WTC11 (cell line): ENCODE measurements at regions not wholly inside any gene's neighbourhood (a gene's known extent, or its start where the extent isn't known, plus 50 kb on each side); places are given as distances from the start of the nearest gene placed in this dataset.

Source experiments
- ATAC-seq: fragments of 200-7000 bp; cut with Tn5 transposase; 2 replicates; pipeline ENCODE4 v1.10.0; 2021; ENCODE audit warnings: mild to moderate bottlenecking, moderate library complexity
- CTCF ChIA-PET: fragments of 300-600 bp; sonication (Branson Sonifier 250); formaldehyde crosslinking; loops from one replicate; lab custom pipeline; 2021; ENCODE audit warnings: antibody characterized with exemption; lab: Charles Lee
- POLR2A ChIA-PET: fragments of 350-600 bp; sonication (Branson Sonifier 250); formaldehyde crosslinking; loops from one replicate; lab custom pipeline; 2021; ENCODE audit warnings: antibody characterized with exemption; lab: Charles Lee
- DNase-seq: peaks from one replicate; pipeline ENCODE4 v3.0.0; 2021; ENCODE audit warnings: low spot score
- H3K27ac Mint-ChIP-seq: 2 replicates; pipeline ENCODE4 v1.8.0; 2021; ENCODE audit warnings: mixed read lengths
- H3K27me3 Mint-ChIP-seq: 2 replicates; pipeline ENCODE4 v1.8.0; 2021; ENCODE audit warnings: low read depth, mild to moderate bottlenecking, moderate library complexity, mixed read lengths
- H3K36me3 Mint-ChIP-seq: 2 replicates; pipeline ENCODE4 v1.8.0; 2021; ENCODE audit warnings: mixed read lengths
- H3K4me1 Mint-ChIP-seq: 2 replicates; pipeline ENCODE4 v1.8.0; 2022; ENCODE audit warnings: mixed read lengths
- H3K4me3 Mint-ChIP-seq: 2 replicates; pipeline ENCODE4 v1.8.0; 2021; ENCODE audit warnings: mild to moderate bottlenecking, moderate library complexity, mixed read lengths
- H3K9me3 Mint-ChIP-seq: 2 replicates; pipeline ENCODE4 v1.8.0; 2021; ENCODE audit warnings: mixed read lengths
- CREM ChIP-seq: sonication (generic); formaldehyde crosslinking; IDR thresholded peaks from 2 replicates; pipeline ENCODE4 v1.8.1; 2022; ENCODE audit warnings: mild to moderate bottlenecking, missing genetic modification reagents, moderate library complexity
- EMX1 ChIP-seq: fragments of 250-450 bp; sonication (Bioruptor Pico); IDR thresholded peaks from 2 replicates; pipeline ENCODE4 v1.8.0; 2021; ENCODE audit warnings: mild to moderate bottlenecking
- FOXP1 ChIP-seq: sonication (generic); formaldehyde crosslinking; IDR thresholded peaks from 2 replicates; pipeline ENCODE4 v1.8.0; 2022; ENCODE audit warnings: missing genetic modification reagents, mild to moderate bottlenecking, moderate library complexity, borderline replicate concordance
- JUN ChIP-seq: sonication (generic); formaldehyde crosslinking; IDR thresholded peaks from 2 replicates; pipeline ENCODE4 v1.8.0; 2023; ENCODE audit warnings: mild to moderate bottlenecking, missing genetic modification reagents
- MAX ChIP-seq: sonication (generic); formaldehyde crosslinking; IDR thresholded peaks from 2 replicates; pipeline ENCODE4 v1.8.0; 2022; ENCODE audit warnings: mild to moderate bottlenecking, missing genetic modification reagents
- NFATC4 ChIP-seq: fragments of 250-450 bp; sonication (Bioruptor Pico); IDR thresholded peaks from 2 replicates; pipeline ENCODE4 v1.9.0; 2021; ENCODE audit warnings: mild to moderate bottlenecking
- NR1H2 ChIP-seq: sonication (generic); formaldehyde crosslinking; IDR thresholded peaks from 2 replicates; pipeline ENCODE4 v1.9.0; 2021; ENCODE audit warnings: mild to moderate bottlenecking, moderate library complexity, missing genetic modification reagents
- NR3C1 ChIP-seq: sonication (generic); formaldehyde crosslinking; conservative IDR thresholded peaks from 2 replicates; pipeline ENCODE4 v1.8.1; 2023; ENCODE audit warnings: low read depth, mild to moderate bottlenecking, missing genetic modification reagents
- RELA ChIP-seq: sonication (generic); formaldehyde crosslinking; IDR thresholded peaks from 2 replicates; pipeline ENCODE4 v1.8.1; 2022; ENCODE audit warnings: missing genetic modification reagents, mild to moderate bottlenecking, borderline replicate concordance
- ZNF317 ChIP-seq: sonication (generic); formaldehyde crosslinking; IDR thresholded peaks from 2 replicates; pipeline ENCODE4 v1.8.1; 2023; ENCODE audit warnings: low read depth, mild to moderate bottlenecking, moderate library complexity, missing genetic modification reagents, borderline replicate concordance
- ZSCAN18 ChIP-seq: fragments of 250-450 bp; sonication (Bioruptor Pico); IDR thresholded peaks from 2 replicates; pipeline ENCODE4 v2.1.2; 2022; ENCODE audit warnings: mild to moderate bottlenecking, moderate library complexity
- TF ChIP-seq, protein P1 (sequence below): sonication (generic); formaldehyde crosslinking; IDR thresholded peaks from 2 replicates; pipeline ENCODE4 v1.8.1; 2023; ENCODE audit warnings: mild to moderate bottlenecking, missing genetic modification reagents
- TF ChIP-seq, protein P2 (sequence below): sonication (generic); formaldehyde crosslinking; IDR thresholded peaks from 2 replicates; pipeline ENCODE4 v1.8.1; 2022; ENCODE audit warnings: mild to moderate bottlenecking, moderate library complexity, missing genetic modification reagents
- TF ChIP-seq, protein P3 (sequence below): sonication (generic); formaldehyde crosslinking; IDR thresholded peaks from 2 replicates; pipeline ENCODE4 v1.8.1; 2022; ENCODE audit warnings: low read depth, mild to moderate bottlenecking, moderate library complexity, missing genetic modification reagents, borderline replicate concordance
- TF ChIP-seq, protein P4 (sequence below): sonication (generic); formaldehyde crosslinking; IDR thresholded peaks from 2 replicates; pipeline ENCODE4 v1.8.1; 2022; ENCODE audit warnings: mild to moderate bottlenecking, missing genetic modification reagents, moderate library complexity, borderline replicate concordance
- TF ChIP-seq, protein P5 (sequence below): fragments of 250-450 bp; sonication (Bioruptor Pico); IDR thresholded peaks from 2 replicates; pipeline ENCODE4 v1.9.0; 2021; ENCODE audit warnings: mild to moderate bottlenecking, borderline replicate concordance
- TF ChIP-seq, protein P6 (sequence below): fragments of 200-600 bp; IDR thresholded peaks from 2 replicates; pipeline ENCODE4 v1.8.0; 2022; ENCODE audit warnings: antibody characterized with exemption

DNA sequence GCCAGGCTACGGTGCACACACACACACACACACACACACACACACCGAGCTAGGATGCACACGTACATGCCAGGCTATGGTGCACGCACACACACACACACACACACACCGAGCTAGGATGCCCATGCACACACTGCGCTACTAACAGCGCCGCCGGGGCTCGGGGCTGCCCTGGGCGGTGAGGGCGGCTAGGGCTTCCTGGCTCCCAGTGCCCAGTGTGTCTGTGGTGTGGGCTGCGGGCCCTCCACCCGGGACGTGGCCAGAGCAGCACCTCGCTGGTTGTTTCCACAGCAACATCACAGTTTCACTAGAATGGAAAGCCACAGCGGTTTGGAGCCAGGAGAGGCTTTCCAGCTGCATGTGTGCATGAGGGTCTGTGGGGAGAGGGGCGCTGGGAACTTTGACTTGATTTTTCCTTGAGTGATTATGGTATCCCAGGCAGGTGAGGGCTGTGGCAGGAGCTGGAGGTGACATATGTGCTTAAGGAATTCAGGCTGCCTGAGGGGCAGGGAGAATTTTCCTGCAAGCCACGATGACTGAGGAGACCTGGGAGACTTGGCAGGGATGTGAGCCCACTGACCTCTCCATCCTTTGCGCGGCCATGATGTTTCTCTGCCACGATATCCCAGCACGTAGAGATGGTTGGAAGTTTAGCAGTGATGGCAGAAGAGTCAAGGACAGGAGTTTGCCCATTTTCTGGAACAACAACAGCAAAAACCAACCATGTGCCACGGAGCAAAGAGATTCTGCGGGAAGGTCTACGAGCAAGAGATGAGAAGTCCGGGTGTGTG, 195.9 kb downstream of the SNX19 start:
- H3K27ac Mint-ChIP-seq: 0 out of 2 replicates have a peak overlapping the region, but pooled peaks have one; percentile 48
- peaks cover 5% of the 10 kb centered on the region for H3K4me1 Mint-ChIP-seq
- no peaks in the 10 kb centered on the region; the same call in 1 of the 2 replicates for H3K27me3 Mint-ChIP-seq
- POLR2A ChIA-PET: no interaction called here
- TF ChIP-seq, protein P1, sequence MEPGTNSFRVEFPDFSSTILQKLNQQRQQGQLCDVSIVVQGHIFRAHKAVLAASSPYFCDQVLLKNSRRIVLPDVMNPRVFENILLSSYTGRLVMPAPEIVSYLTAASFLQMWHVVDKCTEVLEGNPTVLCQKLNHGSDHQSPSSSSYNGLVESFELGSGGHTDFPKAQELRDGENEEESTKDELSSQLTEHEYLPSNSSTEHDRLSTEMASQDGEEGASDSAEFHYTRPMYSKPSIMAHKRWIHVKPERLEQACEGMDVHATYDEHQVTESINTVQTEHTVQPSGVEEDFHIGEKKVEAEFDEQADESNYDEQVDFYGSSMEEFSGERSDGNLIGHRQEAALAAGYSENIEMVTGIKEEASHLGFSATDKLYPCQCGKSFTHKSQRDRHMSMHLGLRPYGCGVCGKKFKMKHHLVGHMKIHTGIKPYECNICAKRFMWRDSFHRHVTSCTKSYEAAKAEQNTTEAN (CRISPR knock-in tag): 0 out of 2 replicates have a peak, but pooled peaks have one; percentile 26
- TF ChIP-seq FOXP1: no peak
- TF ChIP-seq, all 79 proteins: peak for 1
- H3K9me3 Mint-ChIP-seq: no peaks in the 10 kb centered on the region
- no peak overlapping the region for H3K4me3 Mint-ChIP-seq
- no peak for DNase-seq
- CTCF ChIA-PET: interaction anchor here (0.6 kb wide), 1 partner anchor 287 kb away, joined by 4 read pairs; no protein-coding TSS in a partner anchor
- no peak for ATAC-seq
- no peaks in the 10 kb centered on the region for H3K36me3 Mint-ChIP-seq

DNA sequence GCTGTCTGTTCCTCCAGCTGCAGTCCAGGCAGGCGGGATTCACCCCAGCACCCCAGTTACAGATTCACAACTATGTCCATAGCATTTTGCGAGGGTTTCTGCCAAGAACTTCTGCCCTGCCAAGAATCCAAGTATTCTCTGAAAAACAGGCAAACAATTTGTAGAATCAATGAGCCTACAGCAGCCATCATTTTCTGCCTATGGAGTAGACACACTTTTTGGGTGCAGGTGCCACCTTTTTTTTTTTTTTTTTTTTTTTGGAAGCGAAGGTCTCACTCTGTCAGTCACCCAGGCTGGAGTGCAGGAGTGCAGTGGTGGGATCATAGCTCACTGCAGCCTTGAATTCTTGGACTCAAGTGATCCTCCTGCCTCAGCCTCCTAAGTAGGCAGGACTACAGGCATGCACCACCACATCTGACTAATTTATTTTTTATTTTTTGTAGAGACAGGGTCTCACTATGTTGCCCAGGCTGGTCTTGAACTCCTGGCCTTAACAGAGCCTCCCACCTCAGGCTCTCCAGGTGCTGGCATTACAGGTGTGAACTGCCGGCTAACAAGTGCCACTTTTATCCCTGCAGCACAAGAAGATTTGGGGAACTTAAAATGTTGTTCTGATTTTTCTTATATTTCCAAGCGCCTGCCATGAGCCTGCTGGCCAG, 195.1 kb downstream of the SNX19 start:
- H3K36me3 Mint-ChIP-seq: no peaks in the 10 kb centered on the region
- H3K9me3 Mint-ChIP-seq: no peaks in the 10 kb centered on the region
- DNase-seq: no peak
- no peak for ATAC-seq
- no peak overlapping the region for H3K27ac Mint-ChIP-seq
- peaks cover 8% of the 10 kb centered on the region for H3K4me1 Mint-ChIP-seq
- H3K4me3 Mint-ChIP-seq: no peak overlapping the region
- H3K27me3 Mint-ChIP-seq: no peaks in the 10 kb centered on the region; the same call in 1 of the 2 replicates
- CTCF ChIA-PET: interaction anchor here (0.6 kb wide), 1 partner anchor 287 kb away, joined by 4 read pairs; no protein-coding TSS in a partner anchor
- POLR2A ChIA-PET: no interaction called here
- TF ChIP-seq, protein P2, sequence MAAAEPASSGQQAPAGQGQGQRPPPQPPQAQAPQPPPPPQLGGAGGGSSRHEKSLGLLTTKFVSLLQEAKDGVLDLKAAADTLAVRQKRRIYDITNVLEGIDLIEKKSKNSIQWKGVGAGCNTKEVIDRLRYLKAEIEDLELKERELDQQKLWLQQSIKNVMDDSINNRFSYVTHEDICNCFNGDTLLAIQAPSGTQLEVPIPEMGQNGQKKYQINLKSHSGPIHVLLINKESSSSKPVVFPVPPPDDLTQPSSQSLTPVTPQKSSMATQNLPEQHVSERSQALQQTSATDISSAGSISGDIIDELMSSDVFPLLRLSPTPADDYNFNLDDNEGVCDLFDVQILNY: no peak
- TF ChIP-seq, protein P3, sequence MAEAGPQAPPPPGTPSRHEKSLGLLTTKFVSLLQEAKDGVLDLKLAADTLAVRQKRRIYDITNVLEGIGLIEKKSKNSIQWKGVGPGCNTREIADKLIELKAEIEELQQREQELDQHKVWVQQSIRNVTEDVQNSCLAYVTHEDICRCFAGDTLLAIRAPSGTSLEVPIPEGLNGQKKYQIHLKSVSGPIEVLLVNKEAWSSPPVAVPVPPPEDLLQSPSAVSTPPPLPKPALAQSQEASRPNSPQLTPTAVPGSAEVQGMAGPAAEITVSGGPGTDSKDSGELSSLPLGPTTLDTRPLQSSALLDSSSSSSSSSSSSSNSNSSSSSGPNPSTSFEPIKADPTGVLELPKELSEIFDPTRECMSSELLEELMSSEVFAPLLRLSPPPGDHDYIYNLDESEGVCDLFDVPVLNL: no peak
- TF ChIP-seq ZSCAN18 (CRISPR knock-in tag): no peak
- no peak for TF ChIP-seq MAX (CRISPR knock-in tag)
- no peak for TF ChIP-seq NR1H2 (CRISPR knock-in tag)
- TF ChIP-seq, protein P4, sequence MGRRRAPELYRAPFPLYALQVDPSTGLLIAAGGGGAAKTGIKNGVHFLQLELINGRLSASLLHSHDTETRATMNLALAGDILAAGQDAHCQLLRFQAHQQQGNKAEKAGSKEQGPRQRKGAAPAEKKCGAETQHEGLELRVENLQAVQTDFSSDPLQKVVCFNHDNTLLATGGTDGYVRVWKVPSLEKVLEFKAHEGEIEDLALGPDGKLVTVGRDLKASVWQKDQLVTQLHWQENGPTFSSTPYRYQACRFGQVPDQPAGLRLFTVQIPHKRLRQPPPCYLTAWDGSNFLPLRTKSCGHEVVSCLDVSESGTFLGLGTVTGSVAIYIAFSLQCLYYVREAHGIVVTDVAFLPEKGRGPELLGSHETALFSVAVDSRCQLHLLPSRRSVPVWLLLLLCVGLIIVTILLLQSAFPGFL (CRISPR knock-in tag): no peak
- TF ChIP-seq NFATC4: no peak
- TF ChIP-seq, protein P5, sequence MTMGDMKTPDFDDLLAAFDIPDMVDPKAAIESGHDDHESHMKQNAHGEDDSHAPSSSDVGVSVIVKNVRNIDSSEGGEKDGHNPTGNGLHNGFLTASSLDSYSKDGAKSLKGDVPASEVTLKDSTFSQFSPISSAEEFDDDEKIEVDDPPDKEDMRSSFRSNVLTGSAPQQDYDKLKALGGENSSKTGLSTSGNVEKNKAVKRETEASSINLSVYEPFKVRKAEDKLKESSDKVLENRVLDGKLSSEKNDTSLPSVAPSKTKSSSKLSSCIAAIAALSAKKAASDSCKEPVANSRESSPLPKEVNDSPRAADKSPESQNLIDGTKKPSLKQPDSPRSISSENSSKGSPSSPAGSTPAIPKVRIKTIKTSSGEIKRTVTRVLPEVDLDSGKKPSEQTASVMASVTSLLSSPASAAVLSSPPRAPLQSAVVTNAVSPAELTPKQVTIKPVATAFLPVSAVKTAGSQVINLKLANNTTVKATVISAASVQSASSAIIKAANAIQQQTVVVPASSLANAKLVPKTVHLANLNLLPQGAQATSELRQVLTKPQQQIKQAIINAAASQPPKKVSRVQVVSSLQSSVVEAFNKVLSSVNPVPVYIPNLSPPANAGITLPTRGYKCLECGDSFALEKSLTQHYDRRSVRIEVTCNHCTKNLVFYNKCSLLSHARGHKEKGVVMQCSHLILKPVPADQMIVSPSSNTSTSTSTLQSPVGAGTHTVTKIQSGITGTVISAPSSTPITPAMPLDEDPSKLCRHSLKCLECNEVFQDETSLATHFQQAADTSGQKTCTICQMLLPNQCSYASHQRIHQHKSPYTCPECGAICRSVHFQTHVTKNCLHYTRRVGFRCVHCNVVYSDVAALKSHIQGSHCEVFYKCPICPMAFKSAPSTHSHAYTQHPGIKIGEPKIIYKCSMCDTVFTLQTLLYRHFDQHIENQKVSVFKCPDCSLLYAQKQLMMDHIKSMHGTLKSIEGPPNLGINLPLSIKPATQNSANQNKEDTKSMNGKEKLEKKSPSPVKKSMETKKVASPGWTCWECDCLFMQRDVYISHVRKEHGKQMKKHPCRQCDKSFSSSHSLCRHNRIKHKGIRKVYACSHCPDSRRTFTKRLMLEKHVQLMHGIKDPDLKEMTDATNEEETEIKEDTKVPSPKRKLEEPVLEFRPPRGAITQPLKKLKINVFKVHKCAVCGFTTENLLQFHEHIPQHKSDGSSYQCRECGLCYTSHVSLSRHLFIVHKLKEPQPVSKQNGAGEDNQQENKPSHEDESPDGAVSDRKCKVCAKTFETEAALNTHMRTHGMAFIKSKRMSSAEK: no peak
- no peak for TF ChIP-seq RELA (CRISPR knock-in tag)
- no peak for TF ChIP-seq CREM (CRISPR knock-in tag)
- TF ChIP-seq, protein P6, sequence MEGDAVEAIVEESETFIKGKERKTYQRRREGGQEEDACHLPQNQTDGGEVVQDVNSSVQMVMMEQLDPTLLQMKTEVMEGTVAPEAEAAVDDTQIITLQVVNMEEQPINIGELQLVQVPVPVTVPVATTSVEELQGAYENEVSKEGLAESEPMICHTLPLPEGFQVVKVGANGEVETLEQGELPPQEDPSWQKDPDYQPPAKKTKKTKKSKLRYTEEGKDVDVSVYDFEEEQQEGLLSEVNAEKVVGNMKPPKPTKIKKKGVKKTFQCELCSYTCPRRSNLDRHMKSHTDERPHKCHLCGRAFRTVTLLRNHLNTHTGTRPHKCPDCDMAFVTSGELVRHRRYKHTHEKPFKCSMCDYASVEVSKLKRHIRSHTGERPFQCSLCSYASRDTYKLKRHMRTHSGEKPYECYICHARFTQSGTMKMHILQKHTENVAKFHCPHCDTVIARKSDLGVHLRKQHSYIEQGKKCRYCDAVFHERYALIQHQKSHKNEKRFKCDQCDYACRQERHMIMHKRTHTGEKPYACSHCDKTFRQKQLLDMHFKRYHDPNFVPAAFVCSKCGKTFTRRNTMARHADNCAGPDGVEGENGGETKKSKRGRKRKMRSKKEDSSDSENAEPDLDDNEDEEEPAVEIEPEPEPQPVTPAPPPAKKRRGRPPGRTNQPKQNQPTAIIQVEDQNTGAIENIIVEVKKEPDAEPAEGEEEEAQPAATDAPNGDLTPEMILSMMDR: no peak
- TF ChIP-seq EMX1 (CRISPR knock-in tag): no peak
- no peak for TF ChIP-seq JUN (CRISPR knock-in tag)
- no peak for TF ChIP-seq ZNF317 (CRISPR knock-in tag)
- no peak for TF ChIP-seq NR3C1 (CRISPR knock-in tag)
- TF ChIP-seq FOXP1: no peak
